Hematopoietic multipotent progenitor cell treated with erythropoietin and hydrocortisone succinate and interleukin-3 and kit ligand, for 8 days (in vitro differentiated cells): ENCODE measurements at regions not wholly inside any gene's neighbourhood (a gene's known extent, or its start where the extent isn't known, plus 50 kb on each side); places are given as distances from the start of the nearest gene placed in this dataset.
"Not testable (repeated sequence)": the region's sequence is repeated elsewhere in the genome, so short reads cannot be mapped to it uniquely, and the experiment has no call there.

ENCODE experiments used
- DNase-seq: peaks from one replicate; pipeline ENCODE4 v3.0.0-alpha.2; 2015

DNA sequence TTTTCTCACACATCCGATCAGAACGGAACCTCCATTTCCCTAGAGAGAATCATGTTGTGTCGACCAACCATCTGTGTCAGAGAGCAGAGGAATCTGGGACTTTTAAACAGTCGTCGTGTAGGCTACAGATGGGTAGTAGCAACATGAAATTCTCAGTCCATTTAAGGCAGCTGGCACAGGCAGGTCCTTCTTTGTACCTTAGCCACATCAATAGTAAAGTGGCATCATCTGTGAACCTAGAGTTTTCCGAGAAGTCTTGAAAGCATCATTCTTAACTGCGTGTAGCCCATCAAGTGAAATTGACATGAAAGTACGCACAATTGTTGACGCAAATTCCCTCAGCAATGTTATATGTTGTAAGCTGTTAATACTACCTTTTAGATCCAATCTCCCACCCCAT, 114.5 kb upstream of the GRM7 start:
- no peak for DNase-seq

DNA sequence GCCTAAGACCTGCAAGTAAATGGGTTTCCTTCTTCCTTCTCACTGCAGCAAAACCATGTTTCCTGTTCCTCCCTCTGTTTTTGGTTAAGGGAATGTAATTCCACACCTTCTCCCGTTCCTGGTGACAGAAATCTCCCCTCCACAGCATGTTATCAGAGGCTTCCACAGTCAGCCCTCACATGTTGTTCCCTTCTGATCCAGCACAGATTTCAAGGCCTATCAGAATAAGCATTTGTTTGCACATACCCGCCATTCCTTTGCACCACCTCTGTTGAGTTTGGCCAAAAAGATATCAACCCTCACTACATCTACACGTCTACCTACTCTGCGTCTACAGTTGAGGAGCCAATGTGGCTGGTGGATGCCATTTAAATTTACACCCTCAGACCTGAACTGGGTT, 113.9 kb upstream of the GRM7 start:
- DNase-seq = no peak

DNA sequence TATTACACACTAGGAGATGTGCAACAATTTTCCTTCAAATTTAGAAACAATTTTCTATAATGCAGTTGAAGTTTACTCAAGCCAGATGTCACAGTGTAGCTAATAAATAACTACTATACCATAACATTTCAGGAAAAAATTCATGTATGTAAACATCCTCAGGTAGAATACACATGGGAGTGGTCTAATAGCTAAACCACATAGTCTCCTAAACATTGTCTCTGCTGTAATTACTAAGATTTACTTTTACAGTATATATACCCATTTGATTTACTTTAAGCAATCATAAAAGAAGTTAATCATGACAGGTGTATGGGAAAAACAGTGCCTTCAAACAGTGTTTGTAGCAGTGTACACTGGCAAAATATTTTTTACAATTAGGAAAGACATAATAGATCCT, 110.1 kb upstream of the GRM7 start:
- DNase-seq = no peak

DNA sequence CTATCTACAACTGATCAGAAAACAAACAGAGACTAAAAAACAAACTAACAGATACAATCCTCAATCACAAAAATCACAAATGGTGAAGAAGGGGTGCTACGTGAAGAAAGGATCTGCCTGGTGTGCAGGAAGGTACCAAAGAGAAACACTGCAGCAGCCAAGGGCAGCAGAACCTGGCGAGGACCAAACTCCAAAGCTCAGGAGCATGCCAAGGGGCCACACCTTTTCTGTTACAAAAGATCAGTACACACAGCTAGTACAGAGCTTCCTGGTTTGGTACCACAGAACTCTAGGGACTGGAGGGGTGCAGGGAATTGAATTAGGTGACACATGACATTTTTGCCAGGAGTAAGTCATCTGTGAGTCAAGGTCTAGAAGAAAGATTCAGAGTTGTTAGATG, 107.4 kb upstream of the GRM7 start:
- no peak for DNase-seq

DNA sequence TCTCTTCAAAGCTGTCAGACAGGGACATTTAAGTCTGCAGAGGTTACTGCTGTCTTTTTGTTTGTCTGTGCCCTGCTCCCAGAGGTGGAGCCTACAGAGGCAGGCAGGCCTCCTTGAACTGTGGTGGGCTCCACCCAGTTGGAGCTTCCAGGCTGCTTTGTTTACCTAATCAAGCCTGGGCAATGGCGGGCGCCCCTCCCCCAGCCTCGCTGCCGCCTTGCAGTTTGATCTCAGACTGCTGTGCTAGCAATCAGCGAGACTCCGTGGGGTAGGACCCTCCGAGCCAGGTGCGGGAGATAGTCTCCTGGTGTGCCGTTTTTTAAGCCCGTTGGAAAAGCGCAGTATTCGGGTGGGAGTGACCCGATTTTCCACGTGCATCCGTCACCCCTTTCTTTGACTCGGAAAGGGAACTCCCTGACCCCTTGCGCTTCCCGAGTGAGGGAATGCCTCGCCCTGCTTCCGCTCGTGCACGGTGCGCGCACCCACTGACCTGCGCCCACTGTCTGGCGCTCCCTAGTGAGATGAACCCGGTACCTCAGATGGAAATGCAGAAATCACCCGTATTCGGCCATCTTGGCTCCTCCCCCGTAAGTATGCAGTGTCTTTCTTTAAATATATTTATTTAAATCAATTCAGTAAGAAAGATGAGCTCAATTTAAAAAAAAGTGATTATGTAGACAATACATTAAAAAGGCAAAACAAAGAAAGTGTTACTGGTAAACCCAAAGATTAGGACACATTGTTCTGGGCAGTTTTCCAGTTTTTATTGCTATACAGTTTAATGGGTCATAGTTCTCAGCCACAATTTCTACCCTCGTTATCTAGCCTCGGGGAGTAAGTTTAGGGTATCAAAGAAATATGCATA, 91.2 kb upstream of the GRM7 start:
- not testable (repeated sequence) for DNase-seq

DNA sequence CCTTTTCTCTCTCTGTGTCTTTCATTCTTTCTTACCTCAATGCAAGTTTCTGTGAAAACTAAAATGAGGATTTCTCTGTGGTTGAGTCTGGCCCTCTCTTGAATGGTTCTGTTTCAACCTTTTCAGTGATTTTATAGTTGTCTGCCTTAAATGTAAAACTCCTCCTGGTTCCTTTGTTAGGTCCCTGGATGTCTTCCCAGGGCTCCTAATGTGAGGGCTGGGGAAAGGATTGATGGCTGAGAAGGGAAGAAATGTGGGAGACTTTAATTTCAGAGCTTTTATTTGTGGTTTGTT, 90.6 kb upstream of the GRM7 start:
- DNase-seq = no peak

DNA sequence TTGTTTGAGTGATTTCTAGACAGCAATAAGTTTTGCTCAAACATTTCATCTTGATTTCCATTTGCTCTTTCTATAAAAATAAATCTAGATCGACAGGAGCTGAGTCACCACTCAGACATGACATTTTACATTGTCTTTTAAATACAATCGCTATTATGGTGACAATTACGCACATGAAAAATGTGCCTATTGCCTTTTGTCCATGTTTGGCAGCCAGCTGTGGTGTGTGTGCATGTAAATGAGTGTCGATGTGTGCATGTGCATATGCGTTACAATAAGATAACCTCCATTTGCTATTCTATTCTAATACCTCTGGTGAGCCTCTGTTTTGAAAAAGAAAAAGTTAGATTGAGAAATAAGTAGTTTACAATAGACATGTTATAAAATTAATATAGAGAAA, 89.7 kb upstream of the GRM7 start:
- DNase-seq = no peak

DNA sequence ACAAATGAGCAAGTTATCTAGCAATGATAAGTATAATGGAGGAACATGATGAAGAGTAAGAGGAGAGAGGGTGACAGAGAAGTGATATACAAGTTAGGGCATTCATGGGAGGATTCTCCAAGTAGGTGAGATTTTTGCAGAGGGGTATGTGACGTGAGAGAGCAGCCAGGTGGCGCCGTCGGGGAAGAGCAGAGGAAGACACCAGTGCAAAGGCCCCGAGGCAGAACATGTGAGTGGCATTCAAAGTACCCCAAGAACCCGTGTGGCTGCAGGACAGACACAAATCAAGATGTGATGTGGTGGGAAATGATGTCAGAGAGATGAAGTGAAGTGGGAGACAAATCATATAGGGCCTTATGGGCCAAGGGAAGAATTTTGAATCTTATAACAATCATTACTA, 81.8 kb upstream of the GRM7 start:
- no peak for DNase-seq

DNA sequence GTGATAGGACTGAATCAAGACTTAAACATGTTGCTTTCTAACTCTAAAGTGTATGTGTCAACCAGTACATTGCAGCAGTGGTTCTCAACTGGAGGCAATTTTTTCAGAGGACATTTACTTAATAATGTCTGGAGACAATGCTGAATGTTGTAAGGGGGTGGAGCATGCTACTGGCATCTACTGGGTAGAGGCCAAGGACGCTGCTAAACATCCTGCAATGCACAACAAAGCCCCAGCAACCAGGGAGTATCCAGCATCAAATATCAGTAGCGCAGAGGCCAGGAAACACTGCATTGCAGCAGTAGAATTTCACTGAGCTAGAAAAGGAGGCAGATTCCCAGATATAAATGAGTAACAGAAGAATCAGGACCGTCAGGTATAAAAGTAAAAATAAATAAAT, 79.8 kb upstream of the GRM7 start:
- no peak for DNase-seq

DNA sequence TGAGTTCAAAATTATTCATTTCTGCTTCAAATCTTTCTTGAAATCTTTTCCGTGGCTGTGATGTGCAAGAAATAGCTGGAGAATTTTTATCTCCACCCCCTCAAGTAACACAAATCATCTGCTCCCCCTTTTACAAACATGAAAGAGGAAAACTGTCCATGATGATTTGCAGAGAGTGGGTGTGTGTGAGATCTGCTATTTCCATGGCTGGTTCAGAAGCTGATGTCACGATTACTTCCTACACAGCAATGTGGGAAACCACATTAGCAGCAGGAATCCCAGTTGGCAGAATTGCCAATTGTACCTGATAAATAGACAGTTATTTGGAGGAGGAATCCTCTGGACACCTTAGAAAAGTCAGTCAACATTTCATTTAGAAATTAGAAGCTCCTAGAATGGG, 75.2 kb upstream of the GRM7 start:
- DNase-seq = no peak

DNA sequence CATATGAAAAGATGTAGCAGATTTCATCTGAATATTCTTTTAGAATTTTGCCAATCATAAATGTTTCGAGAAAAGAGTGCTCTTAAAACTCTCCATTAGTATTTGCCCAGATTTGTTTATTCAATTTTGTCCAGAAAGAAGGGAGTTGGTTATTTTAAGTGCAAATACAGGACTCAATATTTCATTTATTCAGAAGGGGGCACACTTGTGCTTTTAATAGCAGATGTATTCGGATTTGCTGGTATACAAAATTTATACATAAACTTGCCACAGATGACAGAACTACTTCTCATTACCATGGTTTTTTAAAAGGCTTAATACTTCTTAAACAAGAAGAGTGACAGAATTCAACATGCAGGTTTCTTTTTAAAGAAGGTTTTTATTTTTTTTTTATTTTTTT, 69.8 kb upstream of the GRM7 start:
- DNase-seq = no peak

DNA sequence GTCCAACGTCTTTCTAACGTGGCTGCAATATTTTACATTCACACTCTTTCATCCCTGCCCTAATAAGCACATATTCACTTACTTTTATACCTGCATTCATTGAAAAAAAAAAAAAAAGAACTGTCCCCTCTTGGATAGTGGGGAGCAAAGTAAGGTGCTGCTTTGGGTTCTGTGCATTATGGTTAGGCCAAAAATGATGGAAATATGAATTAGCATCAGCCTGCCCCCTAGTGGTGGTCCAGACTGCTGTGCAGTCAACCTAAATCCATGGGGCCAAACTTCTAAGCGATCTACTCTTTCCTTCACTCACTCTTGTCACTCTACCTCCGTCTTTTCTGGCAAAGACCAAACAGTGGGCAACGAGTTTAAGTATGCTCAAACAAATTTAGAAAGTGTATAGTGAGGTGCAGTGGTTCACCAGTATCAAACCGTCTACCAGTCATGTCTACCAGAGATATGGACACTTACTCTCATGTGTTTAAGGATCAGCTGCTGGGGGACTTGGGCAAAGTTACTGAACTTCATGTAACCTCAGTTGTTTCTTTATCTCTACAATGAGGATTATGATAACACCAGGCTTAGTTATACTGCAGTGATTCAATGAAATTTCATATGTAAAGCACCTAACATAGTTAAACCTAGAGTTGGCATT, 61.5 kb upstream of the GRM7 start:
- peak; percentile 48 for DNase-seq

DNA sequence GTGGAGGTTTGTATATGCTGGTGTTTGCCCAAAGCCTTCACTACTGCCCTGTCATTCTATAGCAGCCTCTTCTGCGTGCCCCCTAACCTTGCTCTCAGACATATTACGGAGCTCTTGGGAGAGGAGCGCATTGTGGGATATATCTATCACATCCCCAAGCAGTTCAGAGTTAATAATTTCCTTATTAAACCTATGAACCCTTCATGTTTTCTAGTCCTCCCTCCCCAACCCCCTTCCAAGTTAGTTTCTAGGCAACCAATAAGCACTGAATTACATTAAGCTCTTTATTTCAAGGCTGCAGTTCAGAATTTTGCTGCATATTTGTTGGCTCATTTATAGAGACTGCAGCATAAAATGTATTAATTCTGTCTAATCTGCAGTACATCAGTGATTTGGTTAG, 57.3 kb upstream of the GRM7 start:
- no peak for DNase-seq

DNA sequence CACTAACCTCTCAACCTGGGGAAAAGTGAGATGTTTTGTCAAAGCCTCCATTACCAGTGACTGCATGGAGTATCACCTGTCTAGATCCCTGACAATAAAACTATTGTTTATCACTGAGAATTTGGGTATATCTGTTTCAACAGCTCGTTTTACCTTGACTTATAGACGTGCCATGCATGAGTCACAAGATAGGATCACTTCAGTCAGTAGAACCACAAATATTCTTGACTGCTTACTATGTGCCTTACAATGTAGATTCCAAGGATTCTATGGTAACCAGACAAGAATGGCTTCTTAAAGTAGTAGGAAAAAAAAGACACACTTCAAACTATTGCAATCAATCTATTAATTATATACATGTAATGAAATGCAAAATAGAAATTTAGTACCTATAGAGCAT, 55.7 kb upstream of the GRM7 start:
- no peak for DNase-seq

DNA sequence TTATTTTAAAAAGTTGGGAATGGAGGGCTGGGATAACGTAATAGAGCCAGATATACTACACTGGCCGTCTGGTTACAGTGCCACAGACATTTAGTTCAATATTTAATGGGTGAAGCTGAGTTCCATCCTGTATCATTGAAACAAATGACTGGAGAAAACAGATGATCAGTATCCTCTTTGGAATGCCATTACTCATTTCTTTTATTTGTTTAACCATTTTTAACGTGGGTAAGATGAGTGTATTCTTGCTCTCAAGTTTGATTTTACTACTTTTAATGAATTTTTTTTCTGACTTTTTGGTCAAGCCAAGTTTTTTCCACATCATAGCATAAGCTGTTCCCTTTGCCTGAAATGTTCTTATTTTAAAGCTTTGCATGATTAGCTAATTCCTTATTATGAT, 53.9 kb upstream of the GRM7 start:
- DNase-seq = no peak

DNA sequence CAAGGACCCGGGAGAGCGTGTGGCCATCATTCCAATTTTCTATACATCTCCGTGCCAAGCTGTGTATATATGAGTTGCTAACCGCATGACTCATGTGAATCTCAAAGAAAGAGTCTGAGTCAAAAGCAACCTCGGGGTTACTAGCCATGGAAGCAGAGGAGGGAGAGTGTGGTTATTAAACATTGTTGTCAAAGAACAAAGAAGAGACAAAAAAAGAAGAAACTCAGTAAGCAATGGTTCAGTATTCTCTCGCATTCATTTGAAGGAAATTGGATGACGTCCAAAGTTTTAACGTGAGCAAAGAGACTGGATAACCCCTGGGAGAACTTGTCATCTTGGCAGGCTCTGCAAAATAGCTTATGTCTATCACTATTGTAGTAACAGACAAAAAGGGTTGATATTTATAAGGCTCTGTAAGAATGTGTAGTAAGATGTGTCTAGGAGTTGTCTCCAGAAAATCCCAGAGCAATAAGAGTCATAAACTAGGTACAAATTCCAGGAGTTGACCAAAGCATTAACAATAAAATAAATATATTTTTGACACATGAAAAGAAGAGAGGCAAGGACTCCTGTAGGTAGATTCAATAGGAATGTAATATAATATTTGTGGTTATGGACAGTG, 52.8 kb upstream of the GRM7 start:
- no peak for DNase-seq

DNA sequence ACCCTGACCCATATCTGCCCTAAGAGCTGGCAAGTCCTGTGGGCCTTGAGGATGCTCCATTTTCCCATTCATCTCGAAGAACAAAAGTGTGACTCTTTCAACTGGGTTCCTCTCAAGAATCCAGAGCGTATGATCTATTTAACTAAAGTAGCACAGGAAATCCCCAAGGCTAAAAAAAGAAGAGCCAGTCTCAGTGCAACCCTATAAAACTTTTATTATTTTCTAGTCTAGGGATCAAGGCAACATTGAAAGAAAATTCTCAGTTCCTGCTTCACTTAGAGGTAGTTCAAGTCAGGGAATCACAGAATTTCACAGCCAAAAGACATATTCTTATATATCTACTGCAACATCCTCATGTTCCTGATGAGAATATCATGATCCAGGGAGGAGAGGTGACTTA, 51.6 kb upstream of the GRM7 start:
- no peak for DNase-seq
